Psoas muscle (tissue), 7 donors: ENCODE measurements at regions not wholly inside any gene's neighbourhood (a gene's known extent, or its start where the extent isn't known, plus 50 kb on each side); places are given as distances from the start of the nearest gene placed in this dataset.

Source experiments
- ATAC-seq, 4 donors: fragments of 200-7000 bp; cut with Tn5 transposase; one replicate each; pipeline ENCODE4 v1.9.1; 2020; ENCODE audit warnings: moderate library complexity in 3 of 4, mild to moderate bottlenecking in 2 of 4
- DNase-seq, 2 donors: peaks; one replicate each; pipeline ENCODE4 v3.0.0-alpha.2; 2020
- H3K27ac ChIP-seq: fragments of 200-600 bp; one replicate; pipeline ENCODE4 v1.8.0; 2022
- H3K27me3 ChIP-seq, 3 donors: fragments of 200-600 bp in 1 of 3; one replicate each; pipeline versions ENCODE4 v1.6.1 to v1.8.0; 2013 to 2022; ENCODE audit warnings: low read length in 2 of 3, mild to moderate bottlenecking in 2 of 3, moderate library complexity in 1 of 3; ENCODE audit not compliant: insufficient read depth in 3 of 3
- H3K36me3 ChIP-seq, 2 donors: fragments of 200-600 bp in 1 of 2; one replicate each; pipeline versions ENCODE4 v1.6.1 to v1.8.0; 2013 to 2022; ENCODE audit warnings: low read depth in 1 of 2, mild to moderate bottlenecking in 1 of 2, moderate library complexity in 1 of 2; ENCODE audit not compliant: insufficient read depth in 1 of 2
- H3K4me1 ChIP-seq: fragments of 200-600 bp; one replicate; pipeline ENCODE4 v1.8.0; 2022
- H3K4me3 ChIP-seq: fragments of 200-600 bp; one replicate; pipeline ENCODE4 v1.8.0; 2022; ENCODE audit warnings: mild to moderate bottlenecking
- H3K9me3 ChIP-seq: fragments of 200-600 bp; one replicate; pipeline ENCODE4 v1.8.0; 2022
- CTCF ChIP-seq: fragments of 200-600 bp; IDR thresholded peaks from one replicate; pipeline ENCODE4 v1.8.0; 2022; ENCODE audit warnings: antibody characterized with exemption
- WGBS, 3 donors: extraction: QIAGEN DNeasy Blood & Tissue Kit; methylation state at CpG; one replicate each; pipeline versions ENCODE4 v1.1.6 to v1.1.7; 2013; 5-methylcytosine and 5-hydroxymethylcytosine counted together
- intact Hi-C, 2 donors: fragments of 100-400 bp; cut with DNase I; formaldehyde crosslinking; loops; one replicate each; pipeline versions ENCODE4 v1.11.0 to v1.14.2; 2022
- donor health status: healthy with polysubstance abuse.
- donor health status: DM: no; HTN: no; CAD: no; lungs with moderate emphysema.
- donor health status: Bipolar disorder and iron deficiency.
- donor health status: healthy.
- donor health status: DM: yes; HTN: yes; CAD: no.
- donor health status: DM: no; HTN: no; CAD: no.
- donor health status: DM: yes; HTN: yes; CAD: no.

- Histone ChIP-seq H3K4me1 (no peaks in the 10 kb centered on the region), H3K36me3 (no peaks in the 10 kb centered on the region), H3K9me3 (no peaks in the 10 kb centered on the region), H3K27me3 (peaks cover 0 to 3% (median 3%) of the 10 kb centered on the region in 3 donors), H3K4me3 (no peak overlapping the region), H3K27ac (no peak overlapping the region)
- intact Hi-C loops, result no loop called here
- no peak for TF ChIP-seq CTCF
- ATAC-seq (no peak), DNase-seq (no peak)
- WGBS, 3 donors, result 49 to 53% (median 49%) methylated on average over 13 of the region's 13 CpGs
These were observed 71.8 kb downstream of the C4orf33 start for GRCh38 chr4:129167640-129168260.

GRCh38 chr4:129172181-129172580 is 76.2 kb downstream of the C4orf33 start:
- no peak for TF ChIP-seq CTCF
- Histone ChIP-seq H3K4me1 (no peaks in the 10 kb centered on the region), H3K9me3 (no peaks in the 10 kb centered on the region), H3K4me3 (no peak overlapping the region), H3K36me3 (no peaks in the 10 kb centered on the region), H3K27ac (no peak overlapping the region), H3K27me3 (peaks cover 0 to 2% (median 1%) of the 10 kb centered on the region in 3 donors)
- intact Hi-C loops, result no loop called here
- no peak for ATAC-seq
- DNase-seq, result no peak

- intact Hi-C loops, result no loop called here
- TF ChIP-seq CTCF, result no peak
- ATAC-seq, result no peak
- Histone ChIP-seq H3K27ac (no peak overlapping the region), H3K36me3 (no peaks in the 10 kb centered on the region), H3K27me3 (no peaks in the 10 kb centered on the region), H3K4me3 (no peak overlapping the region), H3K4me1 (no peaks in the 10 kb centered on the region), H3K9me3 (no peaks in the 10 kb centered on the region)
- WGBS, 3 donors, result 95 to 97% (median 97%) methylated on average over 1 of the region's 1 CpG
- no peak for DNase-seq
These were observed 80.9 kb downstream of the C4orf33 start for GRCh38 chr4:129176864-129177263.

- DNase-seq (no peak), ATAC-seq (no peak)
- Histone ChIP-seq H3K4me1 (no peaks in the 10 kb centered on the region), H3K27me3 (no peaks in the 10 kb centered on the region), H3K36me3 (no peaks in the 10 kb centered on the region), H3K4me3 (no peak overlapping the region), H3K27ac (no peak overlapping the region), H3K9me3 (no peaks in the 10 kb centered on the region)
- intact Hi-C loops, result no loop called here
- 81 to 90% (median 85%) methylated on average over 2 of the region's 2 CpGs for WGBS, 3 donors
- TF ChIP-seq CTCF, result no peak
These were observed 83.3 kb downstream of the C4orf33 start for GRCh38 chr4:129179276-129179675.

GRCh38 chr4:129189630-129190029 is 93.7 kb downstream of the C4orf33 start:
- DNase-seq, result no peak
- TF ChIP-seq CTCF, result no peak
- no peak for ATAC-seq
- Histone ChIP-seq H3K4me3 (no peak overlapping the region), H3K36me3 (no peaks in the 10 kb centered on the region), H3K27me3 (no peaks in the 10 kb centered on the region), H3K9me3 (peaks cover 9% of the 10 kb centered on the region), H3K4me1 (no peaks in the 10 kb centered on the region), H3K27ac (no peak overlapping the region)
- intact Hi-C loops, result no loop called here
- 37 to 49% (median 42%) methylated on average over 4 of the region's 4 CpGs for WGBS, 3 donors
